HG03469 (cell line): ENCODE measurements at regions not wholly inside any gene's neighbourhood (a gene's known extent, or its start where the extent isn't known, plus 50 kb on each side); places are given as distances from the start of the nearest gene placed in this dataset.
"Not testable (repeated sequence)": the region's sequence is repeated elsewhere in the genome, so short reads cannot be mapped to it uniquely, and the experiment has no call there.

Experiments used
- ATAC-seq: cut with Tn5 transposase; IDR thresholded peaks from one replicate; pipeline ENCODE4 v1.9.1; 2021; ENCODE audit warnings: mild to moderate bottlenecking, moderate library complexity, moderate number of reproducible peaks; ENCODE audit not compliant: unreplicated experiment

DNA sequence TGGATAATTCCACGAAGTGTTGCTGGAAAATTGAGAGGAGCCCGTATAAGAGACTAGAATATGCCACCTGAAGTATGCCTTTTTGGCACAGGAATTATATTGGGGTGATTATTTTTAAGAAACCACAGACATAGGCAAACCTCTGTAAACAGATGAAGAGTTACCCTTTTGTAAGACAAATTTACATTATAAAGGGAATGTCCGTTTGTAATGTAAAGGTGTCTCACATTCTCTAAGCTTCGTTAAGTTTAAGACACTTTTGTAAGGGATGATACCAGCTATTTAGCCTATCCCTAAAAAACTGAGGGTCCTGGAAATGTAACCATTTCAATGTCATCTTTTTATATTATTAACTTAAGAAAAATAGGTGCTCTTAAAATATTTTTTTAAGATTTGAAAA is 432.8 kb upstream of the SYT4 start:
- ATAC-seq = no peak

DNA sequence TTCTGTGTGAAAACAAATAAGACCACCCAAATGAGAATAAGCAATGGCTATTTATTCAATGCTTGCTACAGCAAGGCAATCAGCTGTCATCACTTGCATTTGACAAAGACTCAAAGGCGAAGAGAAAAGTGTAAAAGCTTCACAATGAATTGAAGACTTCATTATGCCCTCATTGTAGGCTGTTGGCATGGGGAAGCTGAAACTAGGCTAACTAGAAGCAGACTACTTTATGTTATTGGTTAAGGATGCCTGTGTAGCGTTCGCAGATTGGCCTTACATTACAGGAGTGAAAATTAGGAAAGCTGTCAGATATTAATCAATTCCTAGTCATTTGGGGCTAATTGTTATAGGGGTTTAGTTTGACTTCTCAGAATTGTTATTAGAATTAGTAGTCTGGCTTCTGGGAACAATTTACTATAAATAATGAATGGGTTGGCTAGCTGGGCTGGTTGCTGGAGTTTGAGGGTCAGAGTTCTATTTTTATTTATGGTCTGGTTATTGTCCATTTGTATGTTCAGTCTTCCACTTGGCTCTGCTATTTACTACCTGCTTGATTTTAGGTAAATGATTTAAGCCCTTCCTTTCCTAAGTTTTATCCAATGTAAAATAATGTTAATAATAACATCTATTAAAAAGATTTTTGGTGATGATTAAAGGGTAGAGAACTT is 437.2 kb upstream of the SYT4 start:
- ATAC-seq = no peak

- no peak for ATAC-seq
Observed at GRCh38 chr18:43719267-43719795, 442.0 kb upstream of the SYT4 start.

DNA sequence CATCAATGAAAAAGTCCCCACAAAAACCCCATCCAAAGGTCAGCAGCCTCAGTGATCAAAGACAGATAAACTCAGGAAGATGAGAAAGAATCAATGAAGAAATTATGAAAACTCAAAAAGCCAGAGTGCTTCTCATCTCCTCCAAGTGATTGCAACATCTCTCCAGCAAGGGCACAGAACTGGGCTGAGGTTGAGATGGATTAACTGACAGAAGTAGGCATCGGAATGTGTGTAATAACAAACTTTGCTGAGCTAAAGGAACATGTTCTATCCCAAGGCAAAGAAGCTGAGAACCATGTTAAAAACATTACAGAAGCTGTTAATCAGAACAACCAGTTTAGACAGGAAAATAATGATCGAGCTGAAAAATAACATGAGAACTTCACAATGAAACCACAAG is 442.8 kb upstream of the SYT4 start:
- ATAC-seq = no peak

DNA sequence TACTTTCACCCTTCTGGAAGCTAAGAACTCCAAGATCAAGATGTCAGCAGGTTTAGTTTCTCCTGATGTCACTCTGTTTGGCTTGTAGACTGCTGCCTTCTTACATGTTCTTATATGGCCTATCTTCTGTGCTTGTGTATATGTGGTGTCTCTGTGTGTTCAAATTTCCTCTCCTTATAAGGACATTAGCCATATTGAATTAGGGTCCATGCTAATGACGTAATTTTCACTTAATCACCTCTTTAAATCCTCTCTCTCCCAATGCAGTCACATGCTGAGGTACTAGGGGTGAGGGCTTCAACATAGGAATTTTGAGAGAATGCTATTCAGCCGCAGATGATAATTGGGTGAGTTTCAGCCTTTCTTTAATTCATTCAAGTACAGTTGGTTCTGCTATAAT is 458.3 kb upstream of the SYT4 start:
- ATAC-seq = no peak

DNA sequence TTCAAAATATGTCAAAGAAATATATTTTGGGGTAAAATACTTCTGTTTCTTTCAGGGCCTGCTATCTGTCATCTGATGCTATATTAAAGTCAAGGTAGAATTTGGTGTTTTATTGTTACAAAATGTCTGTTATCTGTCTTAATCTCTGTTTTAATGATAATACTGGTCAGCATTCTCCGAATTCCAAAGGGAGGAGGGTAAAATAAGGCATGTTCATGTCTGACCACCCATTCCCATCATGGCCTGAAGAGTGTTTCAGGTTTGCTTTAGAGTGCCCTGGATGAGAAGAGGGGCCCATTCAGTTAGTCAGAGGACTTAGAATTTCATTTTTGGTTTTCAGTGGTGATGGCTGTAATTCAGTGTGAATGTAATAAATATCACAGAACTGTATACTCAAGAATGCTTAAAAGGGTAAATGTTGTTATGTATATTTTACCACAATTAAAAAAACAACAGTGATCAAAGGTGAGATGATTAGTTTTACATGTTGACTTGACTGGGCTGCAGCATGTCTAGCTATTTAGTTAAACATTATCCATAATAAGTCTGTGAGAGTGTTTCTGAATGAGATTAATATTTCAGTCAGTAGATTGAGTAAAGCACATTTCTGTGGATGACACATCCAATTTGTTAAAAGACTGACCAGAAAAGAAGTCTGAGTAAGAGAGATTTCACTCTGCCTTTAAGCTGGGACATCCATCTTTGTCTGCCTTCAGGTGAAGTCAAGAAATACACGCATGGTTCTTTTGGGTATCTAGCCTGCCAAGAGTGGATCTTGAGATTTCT is 467.9 kb upstream of the SYT4 start:
- no peak for ATAC-seq

- no peak for ATAC-seq
Observed at GRCh38 chr18:43751203-43751602, 473.9 kb upstream of the SYT4 start.

DNA sequence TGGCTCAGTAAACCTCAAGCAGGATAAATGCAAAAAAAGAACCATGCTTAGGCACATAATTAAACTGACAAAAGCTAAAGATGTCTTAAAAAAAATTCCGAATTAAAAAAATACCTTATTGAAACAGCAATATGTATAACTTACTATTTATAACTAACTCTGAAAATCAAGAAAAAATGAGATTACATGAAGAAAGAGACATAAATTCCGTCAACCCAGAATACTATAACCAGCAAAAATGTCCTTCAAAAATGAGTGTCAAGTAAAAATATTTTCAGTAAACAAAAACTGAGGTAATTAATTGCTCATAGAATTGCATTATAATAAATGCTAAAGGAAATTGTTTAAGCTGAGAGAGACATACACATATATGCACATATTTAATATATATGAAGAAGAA is 474.5 kb upstream of the SYT4 start:
- no peak for ATAC-seq

DNA sequence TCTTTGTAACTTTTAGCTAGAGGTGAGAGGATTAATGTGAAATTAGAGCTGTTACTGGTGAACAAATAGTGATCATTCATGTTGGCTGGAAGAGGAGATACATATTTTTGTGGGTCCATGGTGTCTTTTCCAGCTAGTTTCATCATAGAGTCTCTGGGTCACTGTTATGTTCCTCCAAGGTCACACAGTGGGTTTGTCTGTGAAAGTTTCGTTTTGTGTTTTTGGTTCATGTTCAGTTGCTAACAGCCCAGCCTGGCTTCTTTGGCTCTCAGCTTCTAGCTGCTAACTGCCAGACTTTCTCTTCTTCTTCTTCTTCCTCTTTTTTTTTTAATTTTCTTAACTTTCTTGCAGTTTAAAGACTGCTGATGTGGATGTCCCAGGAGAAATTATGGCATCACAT is 480.0 kb upstream of the SYT4 start:
- ATAC-seq = no peak

GRCh38 chr18:43758734-43759133 is 481.4 kb upstream of the SYT4 start:
- no peak for ATAC-seq

- ATAC-seq = no peak
Observed at GRCh38 chr18:43760010-43760409, 482.7 kb upstream of the SYT4 start.

- ATAC-seq = no peak
Observed at GRCh38 chr18:43772907-43773306, 495.6 kb upstream of the SYT4 start.

- ATAC-seq = no peak
Observed at GRCh38 chr18:43774497-43774896, 497.2 kb upstream of the SYT4 start.

GRCh38 chr18:43775591-43775990 is 498.3 kb upstream of the SYT4 start:
- no peak for ATAC-seq

- ATAC-seq = no peak
Observed at GRCh38 chr18:43776997-43777396, 499.7 kb upstream of the SYT4 start.

DNA sequence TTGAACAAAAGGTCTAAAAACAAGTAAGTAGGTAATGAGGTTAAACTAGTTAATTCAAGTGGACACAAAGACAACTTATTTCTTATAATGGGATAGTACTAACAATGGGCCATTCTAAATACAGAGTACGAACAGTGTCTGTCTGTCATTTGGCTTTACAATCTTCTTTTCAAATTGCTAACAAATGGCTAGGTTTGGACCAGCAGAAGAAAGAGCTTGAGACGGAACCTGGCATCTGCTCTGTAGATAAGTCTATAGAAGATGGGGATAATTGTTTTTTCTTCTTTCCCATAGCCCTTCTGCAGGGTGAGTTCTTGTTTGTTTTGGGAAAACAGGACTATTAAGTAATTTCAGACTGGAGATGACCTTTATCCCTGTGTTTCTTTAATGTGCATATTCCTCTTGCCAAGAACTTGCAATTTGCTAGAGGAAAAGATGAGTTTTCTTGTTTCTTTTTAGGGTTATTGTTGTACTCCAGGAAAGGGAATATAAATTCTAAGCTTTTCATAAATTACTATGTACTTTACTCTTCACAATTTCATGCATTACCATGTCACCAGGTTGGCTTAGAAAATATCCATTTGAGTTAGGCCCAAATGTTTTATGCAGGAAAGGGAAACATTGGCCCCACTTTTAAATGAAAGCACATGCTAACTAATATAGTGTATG is 500.5 kb upstream of the SYT4 start:
- no peak for ATAC-seq

GRCh38 chr18:43780782-43781340 is 503.6 kb upstream of the SYT4 start:
- no peak for ATAC-seq

GRCh38 chr18:43785158-43785557 is 507.9 kb upstream of the SYT4 start:
- no peak for ATAC-seq

DNA sequence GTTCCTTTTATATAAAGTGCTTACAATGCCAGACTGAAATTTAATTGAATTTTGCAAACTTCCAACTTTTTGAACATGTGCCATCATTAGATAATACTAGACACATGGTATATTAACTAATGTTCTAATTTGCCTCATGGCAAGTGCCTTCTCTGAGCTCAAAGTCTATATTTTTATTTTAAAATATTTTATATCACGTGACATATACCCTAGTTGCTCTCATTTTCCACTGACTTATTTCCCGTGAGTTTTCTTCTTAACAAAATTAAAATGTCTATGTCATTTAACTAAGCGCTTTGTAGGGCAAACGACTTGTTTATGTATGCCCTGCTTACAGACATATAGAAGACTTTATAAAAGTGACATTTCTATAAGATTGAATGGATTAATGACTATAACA is 509.6 kb upstream of the SYT4 start:
- ATAC-seq = no peak

DNA sequence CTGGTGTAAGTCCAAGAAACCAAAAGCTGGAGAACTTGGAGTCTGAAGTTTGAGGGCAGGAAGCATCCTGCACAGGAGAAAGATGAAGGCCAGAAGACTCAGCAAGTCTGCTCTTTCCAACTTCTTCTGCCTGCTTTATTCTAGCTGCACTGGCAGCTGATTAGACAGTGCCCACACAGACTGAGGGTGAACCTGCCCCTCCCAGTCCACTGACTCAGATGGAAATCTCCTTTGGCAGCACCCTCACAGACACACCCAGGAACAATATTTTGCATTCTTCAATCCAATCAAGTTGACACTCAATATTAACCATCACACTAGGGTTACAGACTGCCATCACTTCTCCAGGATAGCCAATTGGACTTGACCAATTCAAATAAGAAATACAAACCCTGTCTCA is 510.4 kb upstream of the SYT4 start:
- ATAC-seq = not testable (repeated sequence)

GRCh38 chr18:43789234-43790000 is 512.1 kb upstream of the SYT4 start:
- no peak for ATAC-seq
